ENCODE measurements at regions not wholly inside any gene's neighbourhood (a gene's known extent, or its start where the extent isn't known, plus 50 kb on each side); places are given as distances from the start of the nearest gene placed in this dataset.
"Not testable (repeated sequence)": the region's sequence is repeated elsewhere in the genome, so short reads cannot be mapped to it uniquely, and the experiment has no call there.

- Mint-ChIP-seq H3K27me3 (ENCODE audit: low read depth, poor library complexity) (peaks cover 2% of the 10 kb centered on the region), H3K9me3 (peaks cover 23% of the 10 kb centered on the region), H3K27ac (no peak overlapping the region), H3K4me1 (peaks cover 35% of the 10 kb centered on the region), H3K4me3 (no peak overlapping the region), H3K36me3 (ENCODE audit: low read depth) (peaks cover 7% of the 10 kb centered on the region)
- TF ChIP-seq, protein P1, sequence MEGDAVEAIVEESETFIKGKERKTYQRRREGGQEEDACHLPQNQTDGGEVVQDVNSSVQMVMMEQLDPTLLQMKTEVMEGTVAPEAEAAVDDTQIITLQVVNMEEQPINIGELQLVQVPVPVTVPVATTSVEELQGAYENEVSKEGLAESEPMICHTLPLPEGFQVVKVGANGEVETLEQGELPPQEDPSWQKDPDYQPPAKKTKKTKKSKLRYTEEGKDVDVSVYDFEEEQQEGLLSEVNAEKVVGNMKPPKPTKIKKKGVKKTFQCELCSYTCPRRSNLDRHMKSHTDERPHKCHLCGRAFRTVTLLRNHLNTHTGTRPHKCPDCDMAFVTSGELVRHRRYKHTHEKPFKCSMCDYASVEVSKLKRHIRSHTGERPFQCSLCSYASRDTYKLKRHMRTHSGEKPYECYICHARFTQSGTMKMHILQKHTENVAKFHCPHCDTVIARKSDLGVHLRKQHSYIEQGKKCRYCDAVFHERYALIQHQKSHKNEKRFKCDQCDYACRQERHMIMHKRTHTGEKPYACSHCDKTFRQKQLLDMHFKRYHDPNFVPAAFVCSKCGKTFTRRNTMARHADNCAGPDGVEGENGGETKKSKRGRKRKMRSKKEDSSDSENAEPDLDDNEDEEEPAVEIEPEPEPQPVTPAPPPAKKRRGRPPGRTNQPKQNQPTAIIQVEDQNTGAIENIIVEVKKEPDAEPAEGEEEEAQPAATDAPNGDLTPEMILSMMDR (IDR thresholded peaks at IDR 0.05) = no peak
- DNase-seq = no peak
Observed at GRCh38 chr9:82761027-82761426, 301.9 kb downstream of the RASEF start.

GRCh38 chr9:82761956-82762355, 301.0 kb downstream of the RASEF start:
- peaks cover 37% of the 10 kb centered on the region for H3K4me1 Mint-ChIP-seq
- no peak for DNase-seq
- H3K27me3 Mint-ChIP-seq (ENCODE audit: low read depth, poor library complexity) = peaks cover 2% of the 10 kb centered on the region
- no peak overlapping the region for H3K27ac Mint-ChIP-seq
- TF ChIP-seq, protein P1 (IDR thresholded peaks at IDR 0.05) = no peak
- no peak overlapping the region for H3K4me3 Mint-ChIP-seq
- peaks cover 28% of the 10 kb centered on the region for H3K9me3 Mint-ChIP-seq
- peaks cover 11% of the 10 kb centered on the region for H3K36me3 Mint-ChIP-seq (ENCODE audit: low read depth)

DNA sequence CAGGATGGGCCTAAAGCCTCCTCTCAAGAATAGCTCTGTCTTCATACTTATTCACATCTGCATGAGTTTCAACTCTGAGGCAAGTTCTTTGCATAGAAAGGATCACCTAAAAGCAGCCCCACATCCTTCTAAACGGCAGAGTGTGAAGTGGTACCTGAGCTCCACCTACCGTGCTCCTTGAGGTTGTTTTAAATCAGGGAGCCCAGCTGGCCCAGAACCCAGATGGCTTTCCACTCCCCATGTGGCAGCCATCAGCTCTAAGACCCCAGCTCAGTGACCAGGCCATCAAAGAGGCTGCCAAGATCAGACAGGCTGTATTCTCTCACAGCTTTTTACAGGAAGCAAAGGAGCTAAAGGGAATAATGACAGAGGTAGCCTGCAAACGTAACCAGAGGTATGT, 299.3 kb downstream of the RASEF start:
- H3K4me1 Mint-ChIP-seq = peaks cover 32% of the 10 kb centered on the region
- no peaks in the 10 kb centered on the region for H3K27me3 Mint-ChIP-seq (ENCODE audit: low read depth, poor library complexity)
- peaks cover 21% of the 10 kb centered on the region for H3K9me3 Mint-ChIP-seq
- peak; percentile 12 for DNase-seq
- no peak overlapping the region for H3K4me3 Mint-ChIP-seq
- H3K27ac Mint-ChIP-seq = peak overlapping the region; percentile 20
- TF ChIP-seq, protein P1 (IDR thresholded peaks at IDR 0.05) = no peak
- peaks cover 6% of the 10 kb centered on the region for H3K36me3 Mint-ChIP-seq (ENCODE audit: low read depth)

GRCh38 chr9:82764061-82764668, 298.8 kb downstream of the RASEF start:
- DNase-seq = no peak
- Mint-ChIP-seq H3K27ac (no peak overlapping the region), H3K36me3 (ENCODE audit: low read depth) (peaks cover 6% of the 10 kb centered on the region), H3K27me3 (ENCODE audit: low read depth, poor library complexity) (no peaks in the 10 kb centered on the region), H3K9me3 (peaks cover 19% of the 10 kb centered on the region), H3K4me1 (peaks cover 32% of the 10 kb centered on the region), H3K4me3 (no peak overlapping the region)
- TF ChIP-seq, protein P1 (IDR thresholded peaks at IDR 0.05) = no peak

DNA sequence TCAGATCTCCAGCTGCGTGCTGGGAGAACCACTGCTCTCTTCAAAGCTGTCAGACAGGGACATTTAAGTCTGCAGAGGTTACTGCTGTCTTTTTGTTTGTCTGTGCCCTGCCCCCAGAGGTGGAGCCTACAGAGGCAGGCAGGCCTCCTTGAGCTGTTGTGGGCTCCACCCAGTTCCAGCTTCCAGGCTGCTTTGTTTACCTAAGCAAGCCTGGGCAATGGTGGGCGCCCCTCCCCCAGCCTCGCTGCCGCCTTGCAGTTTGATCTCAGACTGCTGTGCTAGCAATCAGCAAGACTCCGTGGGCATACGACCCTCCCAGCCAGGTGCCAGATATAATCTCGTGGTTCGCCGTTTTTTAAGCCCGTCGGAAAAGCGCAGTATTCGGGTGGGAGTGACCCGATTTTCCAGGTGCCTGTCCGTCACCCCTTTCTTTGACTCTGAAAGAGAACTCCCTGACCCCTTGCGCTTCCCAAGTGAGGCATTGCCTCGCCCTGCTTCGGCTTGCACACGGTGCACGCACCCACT, 288.2 kb downstream of the RASEF start:
- H3K9me3 Mint-ChIP-seq = peaks cover 44% of the 10 kb centered on the region
- peak; percentile 7 for DNase-seq
- not testable (repeated sequence) for H3K27me3 Mint-ChIP-seq (ENCODE audit: low read depth, poor library complexity); H3K4me3 Mint-ChIP-seq; H3K27ac Mint-ChIP-seq
- H3K4me1 Mint-ChIP-seq = peaks cover 14% of the 10 kb centered on the region
- peaks cover 28% of the 10 kb centered on the region for H3K36me3 Mint-ChIP-seq (ENCODE audit: low read depth)

GRCh38 chr9:82776508-82776907, 286.4 kb downstream of the RASEF start:
- no peak for DNase-seq
- no peaks in the 10 kb centered on the region for H3K27me3 Mint-ChIP-seq (ENCODE audit: low read depth, poor library complexity)
- peaks cover 28% of the 10 kb centered on the region for H3K36me3 Mint-ChIP-seq (ENCODE audit: low read depth)
- TF ChIP-seq, protein P1 (IDR thresholded peaks at IDR 0.05) = no peak
- H3K27ac Mint-ChIP-seq = no peak overlapping the region
- peaks cover 24% of the 10 kb centered on the region for H3K4me1 Mint-ChIP-seq
- H3K9me3 Mint-ChIP-seq = peaks cover 50% of the 10 kb centered on the region
- no peak overlapping the region for H3K4me3 Mint-ChIP-seq
